SK-N-SH (cell line): ENCODE measurements at regions not wholly inside any gene's neighbourhood (a gene's known extent, or its start where the extent isn't known, plus 50 kb on each side); places are given as distances from the start of the nearest gene placed in this dataset.

Experiments
- CTCF ChIA-PET: fragments of 300-600, 350-600 bp; formaldehyde crosslinking; extraction: SDS; loops from one replicate; lab custom pipeline; 2021; lab: Yijun Ruan, JAX
- POLR2A ChIA-PET: fragments of 350-600 bp; sonication (Branson Sonifier 250); formaldehyde crosslinking; extraction: SDS; loops from one replicate; lab custom pipeline; 2020; ENCODE audit warnings: antibody characterized with exemption, inconsistent platforms; lab: Yijun Ruan, JAX
- DNase-seq: peaks from one replicate; pipeline ENCODE4 v3.0.0; 2012
- H2AFZ ChIP-seq: fragments of 200-600 bp; sonication (generic); 2 replicates; pipeline ENCODE4 v1.8.1; 2016; ENCODE audit warnings: antibody characterized with exemption, mild to moderate bottlenecking, low read depth
- H3F3A ChIP-seq: fragments of 200-600 bp; sonication (generic); replicated peaks from 2 replicates; pipeline ENCODE3; 2016; ENCODE audit warnings: antibody characterized with exemption, mild to moderate bottlenecking; ENCODE audit not compliant: insufficient read depth
- H3K27ac ChIP-seq, 2 experiments: fragments of 200-500 bp in 1 of 2; fragments of 200-600 bp in 1 of 2; sonication (Bioruptor generic) in 1 of 2; sonication (generic), shearing (Covaris generic) in 1 of 2; 2 replicates each; pipeline versions ENCODE4 v1.5.1 to v1.6.1; 2014 to 2016; ENCODE audit warnings: low read depth in 2 of 2, inconsistent platforms in 1 of 2, low read length in 1 of 2, mild to moderate bottlenecking in 1 of 2, mixed read lengths in 1 of 2
- H3K27me3 ChIP-seq: fragments of 200-600 bp; sonication (generic), shearing (Covaris generic); 2 replicates; pipeline ENCODE4 v1.6.1; 2016; ENCODE audit warnings: mixed run types; ENCODE audit not compliant: insufficient read depth
- H3K36me3 ChIP-seq, 2 experiments: fragments of 200-500 bp in 1 of 2; fragments of 200-600 bp in 1 of 2; sonication (Bioruptor generic) in 1 of 2; sonication (generic) in 1 of 2; replicated peaks in 1 of 2; 2 replicates each; pipeline versions ENCODE3 to v1.5.1; 2014 to 2016; ENCODE audit warnings: low read length in 1 of 2, mild to moderate bottlenecking in 1 of 2; ENCODE audit not compliant: insufficient read depth in 2 of 2, control insufficient read depth in 1 of 2
- H3K4me1 ChIP-seq, 2 experiments: fragments of 200-500 bp in 1 of 2; fragments of 200-600 bp in 1 of 2; sonication (Bioruptor generic) in 1 of 2; sonication (generic), shearing (Covaris generic) in 1 of 2; 2 replicates each; pipeline versions ENCODE4 v1.5.1 to v1.6.1; 2014 to 2016; ENCODE audit warnings: low read depth in 1 of 2, low read length in 1 of 2, mixed run types in 1 of 2; ENCODE audit not compliant: insufficient read depth in 2 of 2, control insufficient read depth in 1 of 2
- H3K4me2 ChIP-seq: fragments of 200-600 bp; sonication (generic), shearing (Covaris generic); 2 replicates; pipeline ENCODE4 v1.6.1; 2017; ENCODE audit warnings: mixed run types
- H3K4me3 ChIP-seq, 2 experiments: fragments of 200-500 bp in 1 of 2; fragments of 200-600 bp in 1 of 2; sonication (Bioruptor generic) in 1 of 2; sonication (generic), shearing (Covaris generic) in 1 of 2; 2 replicates each; pipeline versions ENCODE4 v1.5.1 to v1.8.1; 2014 to 2016; ENCODE audit warnings: low read depth in 2 of 2, inconsistent platforms in 1 of 2, low read length in 1 of 2, mild to moderate bottlenecking in 1 of 2, mixed read lengths in 1 of 2, moderate library complexity in 1 of 2
- H3K79me2 ChIP-seq: fragments of 200-600 bp; sonication (generic); 2 replicates; pipeline ENCODE4 v1.8.1; 2017; ENCODE audit warnings: mild to moderate bottlenecking; ENCODE audit not compliant: insufficient read depth
- H3K9ac ChIP-seq: fragments of 200-600 bp; sonication (generic); 2 replicates; pipeline ENCODE4 v1.6.1; 2017; ENCODE audit warnings: mixed run types
- H3K9me2 ChIP-seq: fragments of 200-600 bp; sonication (generic); 2 replicates; pipeline ENCODE4 v1.6.1; 2017; ENCODE audit warnings: mixed run types
- H3K9me3 ChIP-seq: fragments of 200-600 bp; sonication (generic); 2 replicates; pipeline ENCODE4 v1.6.1; 2017; ENCODE audit warnings: mixed run types, mild to moderate bottlenecking, moderate library complexity
- H4K20me1 ChIP-seq: fragments of 200-600 bp; sonication (generic); 2 replicates; pipeline ENCODE4 v1.6.1; 2017; ENCODE audit warnings: mild to moderate bottlenecking, mixed run types; ENCODE audit not compliant: insufficient read depth
- EZH2phosphoT487 ChIP-seq: fragments of 200-600 bp; sonication (generic); IDR thresholded peaks from 2 replicates; pipeline ENCODE4 v1.6.1; 2017; ENCODE audit warnings: low read depth, mixed run types, mild to moderate bottlenecking, antibody characterized with exemption, moderate library complexity, borderline replicate concordance
- FOXJ3 ChIP-seq: sonication (generic); formaldehyde crosslinking; IDR thresholded peaks from 2 replicates; pipeline ENCODE4 v1.5.1; 2020; ENCODE audit warnings: mild to moderate bottlenecking, missing genetic modification reagents
- GABPA ChIP-seq: IDR thresholded peaks from 2 replicates; pipeline ENCODE4 v1.4.0; 2012; ENCODE audit warnings: low read depth, mild to moderate bottlenecking
- GATA2 ChIP-seq: sonication (generic); formaldehyde crosslinking; IDR thresholded peaks from 2 replicates; pipeline ENCODE4 v1.5.0; 2020; ENCODE audit warnings: mild to moderate bottlenecking, missing genetic modification reagents
- JUND ChIP-seq: IDR thresholded peaks from 2 replicates; pipeline ENCODE4 v1.4.0; 2012
- NRF1 ChIP-seq: IDR thresholded peaks from 2 replicates; pipeline ENCODE4 v1.6.1; 2012; ENCODE audit warnings: low read depth, mild to moderate bottlenecking, low read length
- RAD21 ChIP-seq: IDR thresholded peaks from 2 replicates; pipeline ENCODE4 v1.6.1; 2012; ENCODE audit warnings: mild to moderate bottlenecking, low read length
- RFX5 ChIP-seq: IDR thresholded peaks from 2 replicates; pipeline ENCODE4 v1.6.1; 2012; ENCODE audit warnings: mild to moderate bottlenecking, improper control_type of control experiment, low read length
- RXRA ChIP-seq: IDR thresholded peaks from 2 replicates; pipeline ENCODE4 v1.4.0; 2012; ENCODE audit warnings: low read depth, mild to moderate bottlenecking, borderline replicate concordance
- SIN3A ChIP-seq: IDR thresholded peaks from 2 replicates; pipeline ENCODE4 v1.6.1; 2012; ENCODE audit warnings: low read depth, mild to moderate bottlenecking, low read length, moderate library complexity, borderline replicate concordance
- SMC3 ChIP-seq: IDR thresholded peaks from 2 replicates; pipeline ENCODE4 v1.6.1; 2012; ENCODE audit warnings: low read depth, low read length, improper control_type of control experiment
- TAF1 ChIP-seq: IDR thresholded peaks from 2 replicates; pipeline ENCODE4 v1.6.1; 2012; ENCODE audit warnings: low read depth, mild to moderate bottlenecking, low read length, moderate library complexity, borderline replicate concordance
- TCF12 ChIP-seq: IDR thresholded peaks from 2 replicates; pipeline ENCODE4 v1.4.0; 2012
- WGBS: methylation state at CpG from one replicate; pipeline ENCODE4 v1.1.6; 2017; ENCODE audit warnings: low lambda C conversion rate; 5-methylcytosine and 5-hydroxymethylcytosine counted together
- TF ChIP-seq, protein P1 (sequence below): IDR thresholded peaks from 2 replicates; pipeline ENCODE4; 2012
- TF ChIP-seq, protein P2 (sequence below): IDR thresholded peaks from 2 replicates; pipeline ENCODE4 v1.4.0; 2012; ENCODE audit warnings: low read depth

- ChIA-PET POLR2A (no interaction called here), CTCF (interaction anchor here (0.6 to 2.3 kb wide), 4 partner anchors 10 to 196 kb away, joined by 3 to 8 read pairs (median 5); no protein-coding TSS in a partner anchor)
- H3K27me3 ChIP-seq: no peaks in the 10 kb centered on the region
Observed at GRCh38 chr4:111837761-111838160, 307.5 kb upstream of the FAM241A start.

DNA sequence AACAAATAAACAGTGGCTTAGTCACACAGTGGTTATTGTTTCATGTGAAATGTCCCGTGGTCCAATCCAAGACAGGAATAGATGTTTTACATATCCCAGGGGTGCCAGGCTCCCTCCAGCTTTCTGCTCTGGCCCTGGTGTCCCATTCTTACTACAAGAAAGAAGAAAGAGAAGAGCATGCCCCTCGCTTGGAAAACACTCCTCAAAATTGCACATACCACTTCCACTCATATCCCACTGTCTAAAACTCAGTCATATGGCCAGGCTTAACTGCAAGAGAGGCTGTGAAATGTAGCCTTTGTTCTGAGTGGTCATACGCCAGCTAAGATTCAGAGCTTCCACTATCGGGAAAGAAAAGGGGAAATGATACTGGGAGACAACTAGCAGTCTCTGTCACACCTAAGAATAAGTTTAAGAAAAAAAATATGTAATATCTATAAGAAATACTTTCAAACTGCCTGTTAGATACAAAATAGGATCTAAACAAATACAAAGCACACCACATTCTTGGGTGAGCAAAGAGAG, 306.8 kb upstream of the FAM241A start:
- H3K9me3 ChIP-seq: no peaks in the 10 kb centered on the region
- ChIA-PET POLR2A (no interaction called here), CTCF (interaction anchor here (1.2 to 2.3 kb wide), 4 partner anchors 9 to 16 kb away, joined by 3 to 8 read pairs (median 6); no protein-coding TSS in a partner anchor)
- H3K9ac ChIP-seq: no peak overlapping the region
- no peak for DNase-seq
- no peaks in the 10 kb centered on the region for H3K4me1 ChIP-seq
- no peak overlapping the region for H3K4me3 ChIP-seq
- no peak overlapping the region for H3K27ac ChIP-seq
- H3K36me3 ChIP-seq: no peaks in the 10 kb centered on the region
- H3K4me2 ChIP-seq: no peak overlapping the region
- WGBS: 4% methylated on average over 4 of the region's 4 CpGs
- H4K20me1 ChIP-seq: no peaks in the 10 kb centered on the region
- no peaks in the 10 kb centered on the region for H3F3A ChIP-seq
- TF ChIP-seq TAF1 (no peak), GATA2 (CRISPR knock-in tag) (no peak), RXRA (no peak), SMC3 (no peak), RAD21 (no peak), GABPA (no peak), NRF1 (no peak), TCF12 (no peak), RFX5 (no peak), FOXJ3 (CRISPR knock-in tag) (no peak), EZH2phosphoT487 (no peak)
- TF ChIP-seq, protein P1, sequence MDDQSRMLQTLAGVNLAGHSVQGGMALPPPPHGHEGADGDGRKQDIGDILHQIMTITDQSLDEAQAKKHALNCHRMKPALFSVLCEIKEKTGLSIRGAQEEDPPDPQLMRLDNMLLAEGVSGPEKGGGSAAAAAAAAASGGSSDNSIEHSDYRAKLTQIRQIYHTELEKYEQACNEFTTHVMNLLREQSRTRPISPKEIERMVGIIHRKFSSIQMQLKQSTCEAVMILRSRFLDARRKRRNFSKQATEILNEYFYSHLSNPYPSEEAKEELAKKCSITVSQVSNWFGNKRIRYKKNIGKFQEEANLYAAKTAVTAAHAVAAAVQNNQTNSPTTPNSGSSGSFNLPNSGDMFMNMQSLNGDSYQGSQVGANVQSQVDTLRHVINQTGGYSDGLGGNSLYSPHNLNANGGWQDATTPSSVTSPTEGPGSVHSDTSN: no peak
- H3K9me2 ChIP-seq: no peaks in the 10 kb centered on the region
- no peaks in the 10 kb centered on the region for H3K27me3 ChIP-seq
- no peaks in the 10 kb centered on the region for H3K79me2 ChIP-seq
- no peak overlapping the region for H2AFZ ChIP-seq

More at GRCh38 chr4:111837761-111838160, 307.5 kb upstream of the FAM241A start:
- H3F3A ChIP-seq: no peaks in the 10 kb centered on the region
- no peak overlapping the region for H3K4me2 ChIP-seq
- WGBS: 5% methylated on average over 2 of the region's 2 CpGs
- no peaks in the 10 kb centered on the region for H4K20me1 ChIP-seq
- H3K4me1 ChIP-seq: no peaks in the 10 kb centered on the region
- no peak overlapping the region for H3K4me3 ChIP-seq
- H3K9me3 ChIP-seq: no peaks in the 10 kb centered on the region
- TF ChIP-seq GABPA (no peak), TAF1 (no peak), GATA2 (CRISPR knock-in tag) (no peak), SIN3A (no peak), JUND (no peak), EZH2phosphoT487 (no peak)
- TF ChIP-seq, protein P2, sequence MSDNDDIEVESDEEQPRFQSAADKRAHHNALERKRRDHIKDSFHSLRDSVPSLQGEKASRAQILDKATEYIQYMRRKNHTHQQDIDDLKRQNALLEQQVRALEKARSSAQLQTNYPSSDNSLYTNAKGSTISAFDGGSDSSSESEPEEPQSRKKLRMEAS: no peak
- TF ChIP-seq, protein P1: no peak
- H3K27ac ChIP-seq: no peak overlapping the region
- H3K79me2 ChIP-seq: no peaks in the 10 kb centered on the region
- H3K9me2 ChIP-seq: no peaks in the 10 kb centered on the region
- no peak for DNase-seq
- H3K36me3 ChIP-seq: no peaks in the 10 kb centered on the region
- no peak overlapping the region for H3K9ac ChIP-seq
- no peak overlapping the region for H2AFZ ChIP-seq
